Testis (tissue), 2 donors: ENCODE measurements at regions not wholly inside any gene's neighbourhood (a gene's known extent, or its start where the extent isn't known, plus 50 kb on each side); places are given as distances from the start of the nearest gene placed in this dataset.

ENCODE experiments used
- CTCF ChIP-seq, 3 experiments: fragments of 450-650 bp in 2 of 3; fragments of 200-600 bp in 1 of 3; sonication (generic) in 1 of 3; IDR thresholded peaks; one replicate each; pipeline ENCODE4 v1.5.1; 2016 to 2019; ENCODE audit warnings: antibody characterized with exemption in 3 of 3, mild to moderate bottlenecking in 2 of 3, moderate library complexity in 1 of 3
- POLR2A ChIP-seq: fragments of 450-650 bp; IDR thresholded peaks from one replicate; pipeline ENCODE4 v1.6.1; 2017; ENCODE audit warnings: antibody characterized with exemption, mild to moderate bottlenecking, moderate library complexity

GRCh38 chr3:193053046-193053435, 135.4 kb upstream of the MB21D2 start:
- TF ChIP-seq CTCF (IDR thresholded peaks at IDR 0.05), result no peak
- TF ChIP-seq POLR2A, result no peak
